ENCODE measurements at regions not wholly inside any gene's neighbourhood (a gene's known extent, or its start where the extent isn't known, plus 50 kb on each side); places are given as distances from the start of the nearest gene placed in this dataset.

GRCh38 chr10:120282846-120283492 lies 174.1 kb upstream of the PLPP4 start:
- DNase-seq (ENCODE audit: low read depth) = no peak

- no peak for DNase-seq (ENCODE audit: low read depth)
Observed at GRCh38 chr10:120285408-120285807, 171.6 kb upstream of the PLPP4 start.

GRCh38 chr10:120286280-120286679 lies 170.7 kb upstream of the PLPP4 start:
- DNase-seq (ENCODE audit: low read depth) = no peak

- DNase-seq (ENCODE audit: low read depth) = no peak
Observed at GRCh38 chr10:120300513-120300912, 156.5 kb upstream of the PLPP4 start.

- DNase-seq (ENCODE audit: low read depth) = no peak
Observed at GRCh38 chr10:120308589-120308988, 148.4 kb upstream of the PLPP4 start.

GRCh38 chr10:120313715-120314114 lies 143.3 kb upstream of the PLPP4 start:
- no peak for DNase-seq (ENCODE audit: low read depth)

GRCh38 chr10:120314442-120314841 lies 142.6 kb upstream of the PLPP4 start:
- DNase-seq (ENCODE audit: low read depth) = no peak

GRCh38 chr10:120318862-120319261 lies 138.2 kb upstream of the PLPP4 start:
- no peak for DNase-seq (ENCODE audit: low read depth)

GRCh38 chr10:120327675-120328074 lies 129.4 kb upstream of the PLPP4 start:
- DNase-seq (ENCODE audit: low read depth) = no peak

- no peak for DNase-seq (ENCODE audit: low read depth)
Observed at GRCh38 chr10:120328647-120329046, 128.4 kb upstream of the PLPP4 start.

- DNase-seq (ENCODE audit: low read depth) = no peak
Observed at GRCh38 chr10:120335553-120335952, 121.5 kb upstream of the PLPP4 start.

GRCh38 chr10:120336306-120336910 lies 120.6 kb upstream of the PLPP4 start:
- no peak for DNase-seq (ENCODE audit: low read depth)

- DNase-seq (ENCODE audit: low read depth) = no peak
Observed at GRCh38 chr10:120336911-120337540, 120.0 kb upstream of the PLPP4 start.

- no peak for DNase-seq (ENCODE audit: low read depth)
Observed at GRCh38 chr10:120342115-120342714, 114.8 kb upstream of the PLPP4 start.

GRCh38 chr10:120345186-120345585 lies 111.8 kb upstream of the PLPP4 start:
- DNase-seq (ENCODE audit: low read depth) = no peak

- DNase-seq (ENCODE audit: low read depth) = no peak
Observed at GRCh38 chr10:120347644-120348043, 109.4 kb upstream of the PLPP4 start.

GRCh38 chr10:120349069-120349468 lies 108.0 kb upstream of the PLPP4 start:
- DNase-seq (ENCODE audit: low read depth) = no peak

- DNase-seq (ENCODE audit: low read depth) = no peak
Observed at GRCh38 chr10:120355425-120355824, 101.6 kb upstream of the PLPP4 start.

GRCh38 chr10:120360571-120360970 lies 96.5 kb upstream of the PLPP4 start:
- peak; percentile 35 for DNase-seq (ENCODE audit: low read depth)

GRCh38 chr10:120365872-120366271 lies 91.2 kb upstream of the PLPP4 start:
- DNase-seq (ENCODE audit: low read depth) = no peak

- DNase-seq (ENCODE audit: low read depth) = no peak
Observed at GRCh38 chr10:120367341-120367740, 89.7 kb upstream of the PLPP4 start.

- DNase-seq (ENCODE audit: low read depth) = no peak
Observed at GRCh38 chr10:120368338-120368737, 88.7 kb upstream of the PLPP4 start.

GRCh38 chr10:120368927-120369326 lies 88.1 kb upstream of the PLPP4 start:
- no peak for DNase-seq (ENCODE audit: low read depth)
